ENCODE measurements at regions not wholly inside any gene's neighbourhood (a gene's known extent, or its start where the extent isn't known, plus 50 kb on each side); places are given as distances from the start of the nearest gene placed in this dataset.
"Not testable (repeated sequence)": the region's sequence is repeated elsewhere in the genome, so short reads cannot be mapped to it uniquely, and the experiment has no call there.

GRCh38 chr10:22875581-22875980, 52.3 kb upstream of the ARMC3 start:
- no peak for DNase-seq

DNA sequence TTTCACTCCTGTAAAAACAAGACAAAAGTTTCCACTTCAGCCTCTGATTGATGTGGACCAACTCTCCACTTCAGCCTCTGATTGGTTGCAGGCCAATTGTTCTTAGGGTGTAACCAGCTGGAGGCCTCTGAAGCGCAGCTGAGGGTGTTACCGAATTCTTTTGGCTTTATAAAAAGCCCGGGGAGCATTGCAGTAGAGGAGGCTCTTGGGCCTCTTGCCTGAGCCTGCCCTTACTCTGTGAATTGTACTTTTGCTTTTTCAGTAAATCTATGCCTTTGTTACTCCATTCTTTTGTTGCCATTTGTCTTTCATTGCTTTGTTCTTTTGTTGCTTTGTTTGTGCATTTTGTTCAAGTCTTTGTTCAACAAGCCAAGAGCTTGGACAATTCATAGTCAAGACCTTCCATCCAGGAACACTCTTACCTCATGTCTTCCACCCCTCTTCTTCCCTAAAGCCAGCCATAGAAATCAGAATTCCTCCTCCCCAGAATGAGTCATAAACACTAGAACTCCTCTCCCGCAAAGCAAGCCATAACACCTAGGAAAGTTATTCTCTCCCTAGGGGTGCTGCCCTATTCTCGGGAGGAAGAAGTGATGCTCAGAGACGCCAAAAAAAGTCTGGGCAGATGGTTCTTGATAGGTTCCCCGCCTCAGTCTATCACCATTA, 53.5 kb upstream of the ARMC3 start:
- DNase-seq = peak; percentile 53

DNA sequence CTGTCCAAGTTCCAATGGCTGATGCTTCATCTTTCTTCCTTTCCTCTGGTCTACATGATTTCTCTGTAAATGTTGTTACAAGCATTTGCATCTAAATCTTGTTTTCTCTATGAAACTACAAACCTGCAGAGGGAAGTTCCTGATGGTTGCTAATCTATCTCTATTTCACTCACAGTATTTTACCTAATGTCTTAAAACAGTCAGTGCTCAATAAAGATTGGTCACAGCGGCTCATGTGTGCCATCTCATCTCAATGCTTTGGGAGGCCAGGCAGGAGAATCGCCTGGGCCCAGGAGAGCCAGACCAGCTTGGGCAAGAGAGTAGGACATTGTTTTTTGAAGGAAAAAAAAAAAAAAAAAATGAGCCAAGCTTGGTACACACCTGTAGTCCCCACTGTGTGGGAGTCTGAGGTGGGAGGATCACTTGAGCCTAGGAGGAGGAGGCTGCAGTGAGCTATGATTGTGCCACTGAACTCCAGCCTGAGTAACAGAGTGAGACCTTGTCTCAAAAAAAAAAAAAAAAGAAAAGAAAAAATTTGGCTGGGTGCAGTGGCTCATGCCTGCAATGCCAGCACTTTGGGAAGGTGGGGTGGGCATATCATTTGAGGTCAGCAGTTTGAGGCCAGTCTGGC, 71.3 kb upstream of the ARMC3 start:
- no peak for DNase-seq

GRCh38 chr10:22854935-22855421, 72.9 kb upstream of the ARMC3 start:
- no peak for DNase-seq

- DNase-seq = no peak
These were observed 73.9 kb upstream of the ARMC3 start for GRCh38 chr10:22853906-22854447.

- no peak for DNase-seq
These were observed 75.0 kb upstream of the ARMC3 start for GRCh38 chr10:22852712-22853353.

GRCh38 chr10:22851865-22852239, 76.0 kb upstream of the ARMC3 start:
- no peak for DNase-seq

GRCh38 chr10:22850541-22850940, 77.3 kb upstream of the ARMC3 start:
- no peak for DNase-seq

- DNase-seq = no peak
These were observed 78.6 kb upstream of the ARMC3 start for GRCh38 chr10:22849077-22849805.

GRCh38 chr10:22848509-22848908, 79.3 kb upstream of the ARMC3 start:
- no peak for DNase-seq

GRCh38 chr10:22846294-22846693, 81.6 kb upstream of the ARMC3 start:
- no peak for DNase-seq

DNA sequence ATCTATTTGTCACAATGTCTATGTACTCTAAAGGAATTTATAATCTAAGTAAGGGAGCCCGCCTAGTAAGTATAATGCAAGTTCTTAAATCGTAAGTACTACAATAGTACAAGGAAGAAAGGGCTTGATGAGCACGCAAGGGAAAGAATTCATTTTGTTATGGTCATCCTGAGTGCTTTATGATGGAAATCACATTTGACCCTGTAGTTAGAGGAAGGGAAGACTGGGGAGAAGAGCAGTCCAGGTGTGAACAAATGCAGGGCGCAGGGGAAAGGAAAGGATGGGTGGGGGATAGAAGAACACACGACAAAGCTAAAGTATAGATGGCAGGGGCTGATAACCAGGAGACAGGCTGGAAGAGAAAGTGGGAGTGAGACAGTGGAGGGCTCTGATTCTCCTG, 88.2 kb upstream of the ARMC3 start:
- no peak for DNase-seq

DNA sequence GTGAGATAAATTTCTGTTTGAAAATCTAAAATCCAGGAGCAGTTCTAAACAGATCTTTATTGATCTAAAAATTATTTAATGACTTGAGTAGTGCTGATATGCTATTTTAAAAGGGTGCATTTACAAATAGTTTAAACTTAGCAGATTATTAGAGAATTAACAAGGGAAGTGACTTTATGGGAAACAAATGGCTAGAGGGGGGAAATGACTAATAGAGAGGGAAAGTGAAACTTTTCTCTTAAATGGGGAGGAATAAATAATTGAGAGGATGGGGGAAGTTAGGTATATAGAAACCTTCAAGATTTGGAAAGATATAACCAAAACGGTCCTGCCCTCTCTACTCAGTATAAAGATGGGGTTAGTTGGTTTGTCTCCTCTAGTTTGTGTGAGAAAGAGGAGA, 90.1 kb upstream of the ARMC3 start:
- DNase-seq = no peak

DNA sequence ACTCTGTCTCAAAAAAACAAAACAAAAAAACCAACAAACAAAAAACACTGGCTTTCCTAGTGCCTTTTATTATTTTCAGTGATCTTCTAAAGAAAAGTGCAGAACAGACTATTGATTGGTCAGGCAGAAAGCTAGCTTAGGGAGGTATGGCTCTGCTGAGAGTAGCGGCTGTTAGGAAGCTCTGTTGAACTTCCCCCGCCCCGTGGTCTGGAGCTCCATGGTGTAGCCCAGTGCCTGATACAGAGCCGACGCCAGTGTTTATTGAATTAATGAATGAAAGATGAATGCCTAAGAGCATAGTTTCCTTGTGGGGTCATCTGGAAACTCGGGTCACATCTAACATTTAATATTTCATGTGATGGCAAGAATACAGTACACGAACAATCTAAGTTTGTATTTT, 90.5 kb upstream of the ARMC3 start:
- DNase-seq = no peak

DNA sequence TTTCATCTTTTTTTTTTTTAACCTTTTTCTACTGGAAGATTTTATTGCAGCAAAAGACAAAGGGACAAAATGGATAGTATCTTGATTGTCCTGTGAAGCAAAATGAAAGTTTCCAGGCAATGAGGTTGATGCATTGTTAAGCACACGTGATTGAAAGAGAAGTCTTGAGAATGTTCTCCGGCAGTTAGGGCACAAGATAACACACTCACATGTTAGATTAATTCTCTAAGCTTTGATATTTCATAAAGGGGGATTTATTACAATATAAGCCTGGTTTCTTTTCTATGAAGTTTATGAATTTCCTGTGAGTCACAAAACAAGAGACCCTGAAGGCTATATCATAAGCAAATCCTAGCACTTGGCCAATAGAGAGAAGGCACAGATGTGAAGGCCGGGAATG, 93.4 kb upstream of the ARMC3 start:
- DNase-seq = no peak

GRCh38 chr10:22833781-22834180, 94.1 kb upstream of the ARMC3 start:
- DNase-seq = no peak

DNA sequence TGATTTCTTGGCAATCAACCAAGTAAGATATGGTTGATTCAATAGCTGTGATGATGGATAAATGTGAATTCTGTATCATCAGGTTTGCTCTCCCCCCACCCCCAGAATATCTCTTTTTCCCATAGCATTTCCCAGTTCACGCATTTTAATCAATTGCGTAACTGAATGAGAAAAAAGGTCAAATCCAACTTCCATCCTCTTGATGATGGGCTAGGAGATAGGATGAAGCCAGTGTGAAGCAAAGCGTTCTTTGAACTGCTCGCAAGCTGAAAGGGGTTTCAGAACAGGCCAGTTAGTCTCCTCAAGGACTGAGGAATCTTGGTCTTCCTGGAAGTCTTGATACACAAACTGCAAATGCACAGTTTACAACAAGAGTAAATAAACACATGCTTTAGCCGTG, 94.5 kb upstream of the ARMC3 start:
- no peak for DNase-seq

GRCh38 chr10:22832851-22833250, 95.0 kb upstream of the ARMC3 start:
- DNase-seq = no peak

DNA sequence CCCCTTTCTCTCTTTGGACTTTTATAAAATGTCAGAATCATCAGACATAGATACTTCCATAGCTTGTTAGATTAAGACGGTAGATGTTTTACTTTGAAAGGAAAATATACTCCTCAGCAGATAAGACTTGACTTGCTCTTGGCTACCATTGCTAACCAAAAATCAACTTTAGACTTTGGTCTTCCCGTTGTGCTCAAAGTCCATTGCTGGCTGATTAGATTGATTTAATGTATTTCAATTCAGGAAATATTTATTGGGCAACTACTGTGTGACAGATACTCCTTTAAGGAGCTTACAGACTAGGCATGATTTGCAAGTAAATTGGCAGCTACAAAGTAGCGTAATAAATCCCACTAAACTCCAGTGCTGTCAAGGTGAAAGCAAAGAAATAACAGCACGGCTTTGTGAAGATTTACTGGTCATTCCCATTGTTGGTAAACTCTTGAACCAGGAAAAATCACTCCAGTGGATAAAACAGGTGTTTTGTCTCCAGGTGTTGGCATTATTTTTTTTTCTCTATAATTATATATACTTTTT, 95.7 kb upstream of the ARMC3 start:
- DNase-seq = no peak

GRCh38 chr10:22831586-22831985, 96.3 kb upstream of the ARMC3 start:
- no peak for DNase-seq

DNA sequence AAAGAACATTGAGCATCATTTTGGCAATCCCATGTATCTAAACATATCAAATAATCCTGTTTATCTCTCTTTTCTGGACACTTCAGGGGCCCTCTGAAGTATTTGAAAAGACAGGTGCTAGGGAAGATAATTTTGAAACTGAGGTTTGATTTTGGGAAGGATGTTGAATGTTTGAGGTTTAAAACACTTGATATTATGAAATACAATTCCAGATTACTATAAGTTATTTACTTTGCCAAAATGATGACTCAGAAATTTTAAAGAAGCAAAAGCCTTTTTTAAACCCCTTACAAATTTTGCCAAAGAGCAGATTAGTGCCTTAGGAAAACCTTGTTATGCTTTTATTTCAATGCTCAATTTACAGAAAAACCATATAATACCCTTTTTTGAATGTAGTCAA, 99.1 kb upstream of the ARMC3 start:
- DNase-seq = not testable (repeated sequence)

- DNase-seq = no peak
These were observed 102.0 kb upstream of the ARMC3 start for GRCh38 chr10:22825841-22826240.

DNA sequence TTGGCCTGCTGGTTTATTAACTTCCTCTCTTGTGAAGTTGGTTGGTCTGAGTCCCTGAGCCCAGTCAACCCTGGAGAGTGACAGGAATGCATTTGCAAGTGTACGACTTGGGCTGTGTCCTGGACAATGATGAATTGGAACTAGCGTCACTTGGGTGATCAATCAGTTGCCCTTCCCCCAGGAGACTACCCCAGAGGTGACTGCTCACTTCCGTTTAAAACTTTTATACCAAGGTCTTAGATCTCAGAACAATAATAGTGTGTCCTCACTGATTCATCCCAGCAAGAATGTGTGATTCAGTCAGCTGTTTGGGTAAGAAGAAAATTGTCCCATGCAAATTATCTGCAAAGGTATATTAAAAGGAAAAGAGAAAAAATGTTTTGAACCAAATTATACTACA, 102.9 kb upstream of the ARMC3 start:
- no peak for DNase-seq
